GM13977 (cell line): ENCODE measurements at regions not wholly inside any gene's neighbourhood (a gene's known extent, or its start where the extent isn't known, plus 50 kb on each side); places are given as distances from the start of the nearest gene placed in this dataset.
"Not testable (repeated sequence)": the region's sequence is repeated elsewhere in the genome, so short reads cannot be mapped to it uniquely, and the experiment has no call there.

Source experiments
- DNase-seq: peaks from one replicate; pipeline ENCODE4 v3.0.0; 2012; ENCODE audit warnings: low spot score
- CTCF ChIP-seq: IDR thresholded peaks from 2 replicates; pipeline ENCODE4 v1.5.1; 2012; ENCODE audit warnings: mild to moderate bottlenecking, control low read depth; ENCODE audit not compliant: insufficient read depth; ENCODE audit errors: extremely low read depth, missing control alignments
- in situ Hi-C: fragments of 300-500 bp; cut with MboI; formaldehyde crosslinking; loops from one replicate; pipeline ENCODE4 v1.12.0; 2022; ENCODE audit warnings: low sequenced_read_pairs, low pct_unique_long_range_greater_than_20kb, mixed read lengths, inconsistent platforms; ENCODE audit not compliant: unreplicated experiment

- no peak for DNase-seq
- TF ChIP-seq CTCF: no peak
- in situ Hi-C loops: no loop called here
These were observed 118.6 kb upstream of the GRIN2B start for GRCh38 chr12:14099994-14100393.

- in situ Hi-C loops, DNase-seq: not testable (repeated sequence)
These were observed 120.2 kb upstream of the GRIN2B start for GRCh38 chr12:14101556-14101955.

- in situ Hi-C loops: no loop called here
- peak; percentile 59 for TF ChIP-seq CTCF
- peak; percentile 58 for DNase-seq
These were observed 129.9 kb upstream of the GRIN2B start for GRCh38 chr12:14111230-14111865.

GRCh38 chr12:14113031-14113430, 131.6 kb upstream of the GRIN2B start:
- no peak for TF ChIP-seq CTCF
- in situ Hi-C loops: no loop called here
- DNase-seq: no peak

- TF ChIP-seq CTCF: no peak
- in situ Hi-C loops: no loop called here
- DNase-seq: no peak
These were observed 145.3 kb upstream of the GRIN2B start for GRCh38 chr12:14126692-14127091.

- in situ Hi-C loops: no loop called here
- TF ChIP-seq CTCF: no peak
- no peak for DNase-seq
These were observed 148.3 kb upstream of the GRIN2B start for GRCh38 chr12:14129611-14130195.

- in situ Hi-C loops: no loop called here
- no peak for DNase-seq
- TF ChIP-seq CTCF: no peak
These were observed 154.6 kb upstream of the GRIN2B start for GRCh38 chr12:14135996-14136395.
